Activated CD4-positive, alpha-beta T cell treated with anti-CD3 and anti-CD28 coated beads, Interleukin-2, amount 50 U/mL, for 1 hour (primary cell): ENCODE measurements at regions not wholly inside any gene's neighbourhood (a gene's known extent, or its start where the extent isn't known, plus 50 kb on each side); places are given as distances from the start of the nearest gene placed in this dataset.

Source experiments
- DNase-seq: peaks from one replicate; pipeline ENCODE4 v3.0.0-alpha.2; 2020

- no peak for DNase-seq
These were observed 58.7 kb upstream of the ZFR start for GRCh38 chr5:32503261-32503660.

GRCh38 chr5:32501071-32502002, 56.8 kb upstream of the ZFR start:
- no peak for DNase-seq

GRCh38 chr5:32500181-32500580, 55.6 kb upstream of the ZFR start:
- no peak for DNase-seq

- DNase-seq, result no peak
These were observed 54.7 kb upstream of the ZFR start for GRCh38 chr5:32499261-32499660.

GRCh38 chr5:32498484-32498883, 53.9 kb upstream of the ZFR start:
- DNase-seq, result no peak

GRCh38 chr5:32496104-32496503, 51.6 kb upstream of the ZFR start:
- no peak for DNase-seq

GRCh38 chr5:32494827-32495226, 50.3 kb upstream of the ZFR start:
- DNase-seq, result no peak
